Urinary bladder (tissue), 3 donors: ENCODE measurements at regions not wholly inside any gene's neighbourhood (a gene's known extent, or its start where the extent isn't known, plus 50 kb on each side); places are given as distances from the start of the nearest gene placed in this dataset.
A peak's percentile ranks its signal among the peaks of the same experiment; 100 is the strongest.
"Not testable (repeated sequence)": the region's sequence is repeated elsewhere in the genome, so short reads cannot be mapped to it uniquely, and the experiment has no call there.

ENCODE experiments used
- DNase-seq: peaks from one replicate; pipeline ENCODE4 v3.0.0-alpha.2; 2015; ENCODE audit errors: extremely low spot score
- H3K27ac ChIP-seq: one replicate; pipeline ENCODE4 v1.5.1; 2013; ENCODE audit warnings: low read depth, mild to moderate bottlenecking, moderate library complexity
- H3K36me3 ChIP-seq: one replicate; pipeline ENCODE4 v1.6.1; 2013; ENCODE audit warnings: mild to moderate bottlenecking, moderate library complexity; ENCODE audit not compliant: insufficient read depth
- H3K4me1 ChIP-seq: one replicate; pipeline ENCODE4 v1.6.1; 2013; ENCODE audit warnings: mild to moderate bottlenecking, moderate library complexity; ENCODE audit not compliant: insufficient read depth
- H3K4me3 ChIP-seq: one replicate; pipeline ENCODE4 v1.5.1; 2013; ENCODE audit warnings: low read depth, low read length
- WGBS: extraction: QIAGEN DNeasy Blood & Tissue Kit; methylation state at CpG from one replicate; pipeline ENCODE4 v1.1.7; 2013; 5-methylcytosine and 5-hydroxymethylcytosine counted together
- donor health status: healthy with polysubstance abuse.
- donor health status: healthy.

GRCh38 chr6:11402581-11402980, 135.0 kb upstream of the TMEM170B start:
- not testable (repeated sequence) for H3K36me3 ChIP-seq, H3K27ac ChIP-seq, H3K4me3 ChIP-seq, DNase-seq, H3K4me1 ChIP-seq
- 94% methylated on average over 36 of the region's 36 CpGs for WGBS

GRCh38 chr6:11401954-11402353, 135.6 kb upstream of the TMEM170B start:
- not testable (repeated sequence) for DNase-seq, H3K4me3 ChIP-seq, H3K36me3 ChIP-seq, H3K4me1 ChIP-seq, H3K27ac ChIP-seq
- 83% methylated on average over 5 of the region's 5 CpGs for WGBS

GRCh38 chr6:11398451-11399326, 138.9 kb upstream of the TMEM170B start:
- Histone ChIP-seq H3K4me1 (no peaks in the 10 kb centered on the region), H3K36me3 (no peaks in the 10 kb centered on the region), H3K4me3 (no peak overlapping the region), H3K27ac (no peak overlapping the region)
- 72% methylated on average over 6 of the region's 6 CpGs for WGBS
- no peak for DNase-seq

- no peak for DNase-seq
- H3K36me3 ChIP-seq = no peaks in the 10 kb centered on the region
- no peak overlapping the region for H3K4me3 ChIP-seq
- no peak overlapping the region for H3K27ac ChIP-seq
- H3K4me1 ChIP-seq = no peaks in the 10 kb centered on the region
- WGBS = 87% methylated on average over 5 of the region's 5 CpGs
Measured at GRCh38 chr6:11397622-11398450, 139.7 kb upstream of the TMEM170B start.

- Histone ChIP-seq H3K4me1 (no peaks in the 10 kb centered on the region), H3K4me3 (no peak overlapping the region), H3K27ac (no peak overlapping the region), H3K36me3 (no peaks in the 10 kb centered on the region)
- WGBS = 97% methylated on average over 3 of the region's 3 CpGs
- DNase-seq = no peak
Measured at GRCh38 chr6:11396860-11397259, 140.7 kb upstream of the TMEM170B start.

GRCh38 chr6:11393713-11394627, 143.6 kb upstream of the TMEM170B start:
- no peak overlapping the region for H3K27ac ChIP-seq
- DNase-seq = no peak
- 85% methylated on average over 7 of the region's 7 CpGs for WGBS
- H3K4me3 ChIP-seq = no peak overlapping the region
- H3K4me1 ChIP-seq = no peaks in the 10 kb centered on the region
- no peaks in the 10 kb centered on the region for H3K36me3 ChIP-seq

- DNase-seq = no peak
- 45% methylated on average over 11 of the region's 11 CpGs for WGBS
- no peaks in the 10 kb centered on the region for H3K36me3 ChIP-seq
- no peaks in the 10 kb centered on the region for H3K4me1 ChIP-seq
- H3K4me3 ChIP-seq = no peak overlapping the region
- H3K27ac ChIP-seq = no peak overlapping the region
Measured at GRCh38 chr6:11392778-11393507, 144.6 kb upstream of the TMEM170B start.

- Histone ChIP-seq H3K4me1 (no peaks in the 10 kb centered on the region), H3K4me3 (no peak overlapping the region), H3K27ac (no peak overlapping the region), H3K36me3 (no peaks in the 10 kb centered on the region)
- 90% methylated on average over 5 of the region's 5 CpGs for WGBS
- DNase-seq = no peak
Measured at GRCh38 chr6:11391934-11392777, 145.4 kb upstream of the TMEM170B start.

GRCh38 chr6:11389977-11390376, 147.6 kb upstream of the TMEM170B start:
- DNase-seq = peak; percentile 53
- Histone ChIP-seq H3K4me1 (no peaks in the 10 kb centered on the region), H3K4me3 (no peak overlapping the region), H3K36me3 (no peaks in the 10 kb centered on the region), H3K27ac (no peak overlapping the region)
- WGBS = 56% methylated on average over 7 of the region's 7 CpGs

GRCh38 chr6:11388983-11389944, 148.3 kb upstream of the TMEM170B start:
- Histone ChIP-seq H3K27ac (no peak overlapping the region), H3K4me3 (no peak overlapping the region), H3K4me1 (no peaks in the 10 kb centered on the region), H3K36me3 (no peaks in the 10 kb centered on the region)
- 89% methylated on average over 5 of the region's 5 CpGs for WGBS
- DNase-seq = no peak

GRCh38 chr6:11387707-11388430, 149.7 kb upstream of the TMEM170B start:
- no peak overlapping the region for H3K4me3 ChIP-seq
- H3K27ac ChIP-seq = no peak overlapping the region
- no peaks in the 10 kb centered on the region for H3K4me1 ChIP-seq
- WGBS = 95% methylated on average over 5 of the region's 5 CpGs
- DNase-seq = no peak
- no peaks in the 10 kb centered on the region for H3K36me3 ChIP-seq
